ENCODE measurements at regions not wholly inside any gene's neighbourhood (a gene's known extent, or its start where the extent isn't known, plus 50 kb on each side); places are given as distances from the start of the nearest gene placed in this dataset.
"Not testable (repeated sequence)": the region's sequence is repeated elsewhere in the genome, so short reads cannot be mapped to it uniquely, and the experiment has no call there.

DNA sequence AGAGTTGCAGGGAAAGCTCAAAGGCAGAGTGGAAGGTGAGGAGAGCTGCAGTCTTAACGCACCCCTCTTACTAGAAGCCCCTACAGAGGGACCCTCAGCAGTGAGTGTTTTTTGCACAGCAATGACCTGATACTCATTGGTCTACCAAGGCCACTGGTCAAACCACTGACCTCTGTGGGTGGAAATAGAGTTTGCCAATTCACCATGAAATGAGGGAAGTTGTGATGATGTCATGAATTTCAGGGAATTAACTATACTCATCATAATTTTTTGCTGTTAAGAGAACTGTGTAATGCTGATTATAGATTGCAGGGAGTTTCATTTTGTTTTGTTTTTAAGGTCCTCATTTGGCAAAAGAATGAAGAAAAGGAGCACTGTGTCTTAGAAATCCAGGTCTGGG, 101.7 kb upstream of the SMAD3 start:
- DNase-seq (ENCODE audit: low read depth in 2 of 2) = no peak

DNA sequence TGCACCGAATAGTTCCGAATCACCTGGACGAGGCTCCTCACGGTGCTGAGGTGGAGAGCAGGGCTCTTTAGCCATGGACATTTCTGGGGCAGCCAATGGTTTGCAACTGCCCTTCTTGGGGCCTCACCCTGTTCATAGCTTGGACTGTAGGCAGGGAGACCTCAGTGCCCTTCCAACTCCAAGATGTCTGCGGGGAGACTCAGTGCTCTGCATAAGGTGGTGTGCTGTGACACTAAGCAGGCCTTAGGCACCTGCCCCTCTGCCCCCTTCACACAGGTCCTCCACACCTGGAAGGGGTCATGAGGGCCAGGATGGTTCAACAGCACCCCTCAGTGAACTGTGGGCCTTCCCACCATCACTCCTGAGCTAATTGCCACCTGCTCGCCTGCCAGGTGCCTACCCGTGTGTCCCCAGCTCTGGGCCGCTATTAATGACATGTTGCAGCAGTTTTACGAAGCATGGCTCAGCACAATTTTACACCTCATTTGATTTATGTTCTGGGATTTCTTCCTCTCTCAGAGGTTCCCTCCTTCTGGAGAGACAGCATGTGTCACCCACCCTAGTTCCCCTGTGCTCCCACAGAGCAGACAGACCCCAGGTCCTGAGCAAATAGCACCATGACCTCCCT, 101.2 kb upstream of the SMAD3 start:
- no peak for DNase-seq (ENCODE audit: low read depth in 2 of 2)

DNA sequence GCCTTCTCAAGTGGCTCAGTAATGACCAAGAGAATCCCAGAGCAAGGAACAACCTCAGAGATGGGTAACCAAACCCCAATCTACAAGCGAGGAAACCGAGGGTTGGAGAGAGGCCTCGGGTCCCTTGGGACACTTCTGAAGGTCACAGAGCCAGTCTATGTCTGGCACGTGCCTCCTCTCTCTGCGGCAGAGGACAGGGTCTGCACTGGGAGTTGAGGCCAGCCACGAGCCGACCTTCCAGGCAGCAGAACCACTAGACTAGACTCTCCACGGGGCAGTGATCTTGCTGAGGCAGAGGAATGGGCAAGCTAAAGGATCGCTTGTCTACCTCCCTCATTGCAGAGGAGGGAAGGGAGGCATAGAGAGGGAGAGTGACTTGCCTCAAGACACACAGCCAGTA, 100.6 kb upstream of the SMAD3 start:
- no peak for DNase-seq (ENCODE audit: low read depth in 2 of 2)

DNA sequence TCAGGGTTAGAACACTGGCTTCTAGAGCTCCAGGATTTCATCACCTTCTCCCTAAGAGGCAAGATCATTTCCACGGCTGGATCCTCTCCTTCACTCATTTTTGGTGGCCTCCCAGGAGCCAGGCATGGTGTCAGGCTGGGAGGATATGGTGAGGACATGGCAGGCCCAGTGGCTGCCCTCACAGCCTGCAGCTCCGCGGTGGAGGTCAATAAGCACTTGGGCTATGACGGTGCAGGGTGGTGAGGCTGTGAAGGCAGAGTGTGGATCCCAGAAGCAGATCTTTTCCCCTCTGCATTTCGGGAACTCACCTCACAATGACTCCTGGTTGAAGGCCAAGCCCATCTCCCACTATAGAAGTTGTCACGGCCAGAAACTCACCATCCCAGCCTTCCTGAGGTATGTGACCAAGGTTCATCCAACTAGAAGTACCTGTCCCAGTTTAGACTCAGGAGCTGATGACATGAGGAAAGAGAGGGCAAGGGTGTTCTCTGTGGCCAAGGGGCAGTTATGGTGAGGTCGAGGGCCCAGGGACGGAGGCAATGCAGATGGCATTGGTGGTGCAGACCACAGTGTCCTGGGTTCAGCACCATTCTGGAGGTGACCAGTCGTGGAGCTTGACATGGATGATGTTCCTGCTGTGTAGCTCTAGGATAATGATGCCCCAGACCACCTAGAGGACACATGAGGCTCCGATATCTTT, 100.1 kb upstream of the SMAD3 start:
- no peak for DNase-seq (ENCODE audit: low read depth in 2 of 2)

DNA sequence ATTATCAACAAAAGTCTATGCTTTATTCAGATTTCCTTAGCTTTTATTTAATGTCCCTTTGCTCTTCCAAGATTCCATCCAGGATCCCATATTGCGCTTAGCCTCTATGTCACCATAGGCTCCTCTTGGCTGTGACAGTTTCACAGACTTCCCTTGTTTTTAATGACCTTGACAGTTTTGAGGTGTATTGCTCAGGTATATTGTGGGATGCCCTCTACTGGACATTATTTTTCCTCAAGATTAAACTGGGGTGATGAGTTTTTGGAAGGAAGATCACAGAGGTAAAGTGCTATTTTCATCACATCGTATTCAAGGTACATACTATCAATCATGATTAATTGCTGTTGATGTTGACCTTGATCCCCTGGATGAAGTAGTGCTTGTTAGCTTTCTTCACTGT, 99.1 kb upstream of the SMAD3 start:
- no peak for DNase-seq (ENCODE audit: low read depth in 2 of 2)

DNA sequence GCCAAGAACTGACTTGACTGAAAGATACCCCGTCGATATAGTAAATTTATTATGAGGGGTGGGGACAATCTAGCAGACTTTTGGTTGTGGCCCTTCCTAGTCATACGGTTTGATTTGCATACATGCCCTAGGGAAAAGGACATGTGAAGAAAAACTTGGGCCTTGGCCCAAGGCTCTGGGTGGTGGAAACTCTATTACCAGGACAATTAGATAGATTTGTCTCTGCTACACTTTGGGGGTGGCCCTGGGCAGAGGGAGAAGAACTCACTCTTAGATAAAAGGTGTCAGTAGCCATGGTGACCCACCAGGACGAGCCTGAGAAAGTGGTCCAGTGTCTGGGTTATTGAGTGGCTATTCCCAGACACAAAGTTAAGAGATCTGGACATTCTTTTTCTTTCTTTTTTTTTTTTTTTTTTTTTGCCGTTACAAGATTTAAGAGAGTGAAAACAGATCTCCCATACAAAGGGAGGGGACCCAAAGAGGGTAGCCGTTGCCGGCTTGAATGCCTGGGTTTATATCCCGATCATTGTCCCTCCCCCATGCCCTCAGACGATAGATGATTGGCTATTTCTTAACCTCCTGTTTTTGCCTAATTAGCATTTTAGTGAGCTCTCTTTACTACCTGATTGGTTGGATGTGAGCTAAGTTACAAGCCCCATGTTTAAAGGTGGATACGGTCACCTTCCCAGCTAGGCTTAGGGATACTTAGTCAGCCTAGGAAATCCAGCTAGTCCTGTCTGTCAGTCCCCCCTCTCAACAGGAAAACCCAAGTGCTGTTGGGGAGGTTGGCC, 96.4 kb upstream of the SMAD3 start:
- DNase-seq (ENCODE audit: low read depth in 2 of 2) = no peak

DNA sequence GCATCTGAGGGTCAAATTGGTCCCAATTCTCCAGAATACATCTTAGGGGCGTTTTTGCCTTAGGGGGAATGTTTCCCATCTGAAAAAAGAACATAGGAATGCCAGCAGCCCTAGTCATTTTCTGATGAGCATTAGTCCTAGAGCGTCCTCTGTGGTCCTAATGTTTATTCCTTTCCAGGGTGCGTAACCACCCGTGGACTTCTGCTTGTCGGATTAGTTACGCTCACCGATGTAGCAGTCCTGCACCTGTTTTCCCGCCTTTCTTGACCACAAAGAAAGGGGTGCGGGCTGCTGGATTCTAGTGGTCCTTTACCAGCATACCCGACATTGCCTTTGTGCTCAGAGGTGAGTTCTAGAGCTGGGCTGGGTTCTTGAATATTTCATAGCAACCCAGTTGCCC, 91.3 kb upstream of the SMAD3 start:
- DNase-seq (ENCODE audit: low read depth in 2 of 2) = not testable (repeated sequence)

DNA sequence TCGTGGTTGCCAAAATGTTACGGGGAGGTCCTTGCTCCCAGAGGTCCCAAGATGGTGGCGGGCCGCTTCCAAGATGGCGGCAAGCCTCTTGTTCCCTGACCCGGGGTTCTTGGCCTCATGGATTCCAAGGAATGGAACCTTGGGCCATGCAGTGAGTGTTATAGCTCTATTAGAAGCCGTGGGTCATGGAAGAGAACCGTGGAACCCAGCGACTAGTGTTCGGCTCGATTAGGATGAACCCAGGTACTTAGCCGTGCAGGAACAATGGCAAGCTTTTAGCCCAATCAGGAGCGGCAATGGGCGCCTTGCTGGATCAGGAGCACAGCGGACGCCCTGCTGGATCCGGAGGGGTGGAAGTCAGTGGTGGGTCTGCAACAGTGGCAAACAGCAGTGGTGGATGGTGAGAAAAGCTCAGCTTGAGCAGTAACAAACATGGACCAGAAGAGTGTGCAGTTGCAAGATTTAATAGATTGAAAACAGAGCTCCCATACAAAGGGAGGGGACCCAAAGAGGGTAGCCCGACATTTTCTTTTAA, 89.2 kb upstream of the SMAD3 start:
- DNase-seq (ENCODE audit: low read depth in 2 of 2) = not testable (repeated sequence)

DNA sequence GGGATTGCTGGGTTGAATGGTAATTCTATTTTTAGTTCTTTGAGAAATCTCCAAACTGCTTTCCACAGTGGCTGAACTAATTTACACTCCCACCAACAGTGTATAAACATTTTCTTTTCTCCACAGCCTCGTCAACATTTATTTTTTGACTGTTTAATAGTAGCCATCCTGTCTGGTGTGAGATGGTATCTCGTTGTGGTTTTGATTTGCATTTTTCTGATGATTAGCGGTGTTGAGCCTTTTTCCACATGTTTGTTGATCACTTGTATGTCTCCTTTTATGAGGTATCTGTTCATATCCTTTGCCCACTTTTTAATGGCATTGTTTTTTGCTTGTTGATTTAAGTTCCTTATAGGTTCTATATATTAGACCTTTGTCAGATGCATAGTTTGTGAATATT, 85.1 kb upstream of the SMAD3 start:
- DNase-seq (ENCODE audit: low read depth in 2 of 2) = not testable (repeated sequence)

DNA sequence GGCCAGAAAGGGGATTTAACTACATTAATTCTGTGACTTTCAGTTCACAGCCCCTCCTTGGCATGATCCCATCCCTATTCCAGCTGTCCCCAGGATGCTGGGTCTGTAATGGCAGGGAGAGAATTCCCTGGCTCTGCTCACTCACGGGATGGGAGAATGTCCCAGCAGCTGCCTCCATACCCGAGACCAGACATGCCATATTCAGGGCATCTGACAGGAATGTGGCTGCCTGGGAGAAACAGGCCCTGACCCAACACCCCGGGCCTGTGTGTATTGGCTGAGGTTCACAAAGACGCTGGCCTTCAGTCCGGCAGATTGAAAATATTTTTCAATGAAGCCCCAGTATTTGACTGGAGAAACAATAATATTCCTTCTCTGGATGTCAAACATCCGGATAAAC, 83.6 kb upstream of the SMAD3 start:
- no peak for DNase-seq (ENCODE audit: low read depth in 2 of 2)

DNA sequence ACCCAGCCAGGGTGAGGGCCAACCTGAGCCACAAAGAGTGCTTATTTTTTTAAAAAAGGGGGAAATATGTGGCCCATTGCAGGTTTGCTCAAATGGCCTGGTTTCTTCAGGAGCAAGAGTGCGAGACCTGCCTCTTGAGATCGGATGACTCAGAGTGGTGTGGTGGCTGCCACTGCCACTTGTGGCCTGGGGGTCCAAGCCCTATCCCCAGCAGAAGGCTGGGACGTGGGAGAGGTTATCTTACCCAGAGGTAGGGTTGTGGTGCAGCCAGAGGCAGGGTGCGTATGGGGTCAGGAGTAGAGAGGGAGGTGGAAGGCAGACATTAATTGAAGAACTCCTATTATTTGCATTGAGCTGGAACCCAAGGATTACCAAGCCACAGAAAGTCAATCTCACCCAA, 83.2 kb upstream of the SMAD3 start:
- DNase-seq (ENCODE audit: low read depth in 2 of 2) = no peak

DNA sequence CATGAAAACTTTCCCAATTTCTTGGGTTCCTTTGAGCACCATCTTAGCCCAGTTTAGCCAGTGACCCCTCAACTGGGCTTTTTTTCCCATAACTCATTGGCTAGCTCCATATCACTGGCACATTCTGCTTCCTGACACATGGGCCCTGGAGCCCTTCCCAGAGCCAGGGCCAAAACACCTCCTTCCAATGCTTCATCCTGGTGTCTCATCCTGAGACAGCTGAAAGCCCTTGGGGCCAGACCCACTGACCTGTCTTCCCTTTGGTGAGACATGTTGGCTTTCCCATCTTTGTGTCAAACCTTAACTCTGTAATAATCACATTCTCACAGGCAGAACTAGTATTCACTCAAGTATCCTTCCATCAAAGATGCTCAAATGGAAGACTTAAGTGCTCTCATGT, 82.6 kb upstream of the SMAD3 start:
- DNase-seq (ENCODE audit: low read depth in 2 of 2) = no peak

DNA sequence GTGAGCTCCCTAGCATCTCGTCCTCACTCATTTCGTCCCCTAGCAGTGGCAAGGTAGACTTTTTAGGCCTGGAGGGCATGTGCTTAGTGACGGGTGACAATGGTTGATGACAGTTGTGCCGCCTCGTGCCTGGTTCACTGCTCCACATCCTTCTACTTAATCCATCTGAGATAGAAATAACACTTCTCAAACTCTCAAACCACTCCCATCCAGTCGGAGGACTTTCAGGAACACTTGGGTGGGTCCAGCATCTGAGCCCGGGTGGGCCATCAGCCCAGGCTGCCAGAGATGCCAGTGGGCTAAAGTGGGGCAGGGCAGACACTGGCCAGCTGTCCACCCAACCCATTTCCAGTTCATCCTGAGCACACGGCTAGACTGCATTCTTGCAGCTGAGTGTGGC, 79.7 kb upstream of the SMAD3 start:
- DNase-seq (ENCODE audit: low read depth in 2 of 2) = no peak

DNA sequence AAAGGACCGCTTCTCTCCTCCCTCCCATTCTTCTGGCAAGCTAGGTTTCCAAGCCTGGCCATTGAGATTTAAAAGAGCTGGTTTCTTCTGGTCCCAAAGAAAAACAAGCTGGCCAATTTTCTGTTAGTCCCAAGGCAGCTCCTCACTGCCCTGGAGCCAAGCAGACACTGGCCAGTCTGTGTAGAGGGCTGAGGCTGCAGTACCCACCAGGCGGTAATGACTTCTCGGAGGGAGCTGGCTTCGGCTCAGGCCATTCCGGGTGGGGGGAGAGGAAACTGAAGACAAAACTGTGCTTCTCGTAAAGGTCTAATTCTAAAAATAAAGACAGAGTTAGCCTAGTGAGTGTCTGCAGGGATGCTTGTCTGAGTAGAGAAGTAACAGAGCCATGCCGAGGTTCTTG, 78.5 kb upstream of the SMAD3 start:
- DNase-seq (ENCODE audit: low read depth in 2 of 2) = no peak

DNA sequence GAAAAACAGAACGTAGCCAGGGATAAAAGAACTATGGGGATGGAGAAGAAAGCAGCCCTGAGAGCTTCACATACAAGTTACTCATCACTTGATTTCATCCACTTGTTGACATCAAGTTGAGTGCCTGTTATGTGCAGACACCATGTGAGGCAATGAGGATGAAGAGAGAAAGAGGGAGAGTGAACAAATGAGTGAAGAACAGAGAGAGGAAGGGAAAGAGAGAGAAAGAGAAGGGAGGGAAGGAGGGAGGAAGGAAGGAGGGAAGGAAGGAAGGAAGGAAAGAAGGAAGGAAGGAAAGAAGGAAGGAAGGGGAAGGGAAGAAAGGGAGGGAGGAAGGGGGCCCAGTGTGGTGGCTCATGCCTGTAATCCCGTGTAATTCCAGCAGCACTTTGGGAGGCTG, 72.3 kb upstream of the SMAD3 start:
- DNase-seq (ENCODE audit: low read depth in 2 of 2) = no peak

DNA sequence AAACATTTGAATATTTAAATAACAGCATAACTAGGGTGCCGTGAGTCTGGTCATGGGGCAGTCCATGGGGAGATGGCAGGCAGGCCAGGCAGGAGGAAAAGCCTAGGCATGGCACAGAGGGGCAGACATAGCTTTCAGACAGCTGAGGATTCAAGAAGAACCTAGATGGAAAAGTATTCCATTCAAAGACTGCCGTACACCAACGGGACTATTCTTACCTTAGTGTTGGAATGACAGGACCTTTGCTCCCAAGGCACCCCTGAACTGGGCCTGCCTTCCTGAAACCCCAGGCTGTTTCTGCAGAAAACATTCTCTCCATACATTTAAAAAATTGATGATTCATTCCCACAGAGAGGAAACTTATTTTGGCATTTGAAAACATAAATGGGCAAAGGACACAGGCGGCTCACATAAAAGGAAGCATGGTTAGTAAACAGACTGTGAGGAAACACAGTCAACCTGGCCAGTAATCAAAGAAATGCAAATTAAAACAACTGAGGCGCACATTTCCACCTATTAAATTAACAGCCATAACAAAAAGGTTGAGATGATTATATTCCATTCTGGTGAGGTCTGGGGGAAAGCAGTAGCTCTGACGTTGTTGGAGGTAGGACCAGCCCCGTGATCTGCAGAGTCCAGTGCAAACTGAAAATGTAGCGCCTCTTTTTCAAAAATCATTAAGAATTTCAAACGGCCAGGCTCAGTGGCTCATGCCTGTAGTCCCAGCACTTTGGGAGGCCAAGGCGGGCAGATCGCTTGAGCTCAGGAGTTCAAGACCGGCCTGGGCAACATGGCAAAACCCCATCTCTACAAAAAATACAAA, 71.3 kb upstream of the SMAD3 start:
- DNase-seq (ENCODE audit: low read depth in 2 of 2) = no peak

DNA sequence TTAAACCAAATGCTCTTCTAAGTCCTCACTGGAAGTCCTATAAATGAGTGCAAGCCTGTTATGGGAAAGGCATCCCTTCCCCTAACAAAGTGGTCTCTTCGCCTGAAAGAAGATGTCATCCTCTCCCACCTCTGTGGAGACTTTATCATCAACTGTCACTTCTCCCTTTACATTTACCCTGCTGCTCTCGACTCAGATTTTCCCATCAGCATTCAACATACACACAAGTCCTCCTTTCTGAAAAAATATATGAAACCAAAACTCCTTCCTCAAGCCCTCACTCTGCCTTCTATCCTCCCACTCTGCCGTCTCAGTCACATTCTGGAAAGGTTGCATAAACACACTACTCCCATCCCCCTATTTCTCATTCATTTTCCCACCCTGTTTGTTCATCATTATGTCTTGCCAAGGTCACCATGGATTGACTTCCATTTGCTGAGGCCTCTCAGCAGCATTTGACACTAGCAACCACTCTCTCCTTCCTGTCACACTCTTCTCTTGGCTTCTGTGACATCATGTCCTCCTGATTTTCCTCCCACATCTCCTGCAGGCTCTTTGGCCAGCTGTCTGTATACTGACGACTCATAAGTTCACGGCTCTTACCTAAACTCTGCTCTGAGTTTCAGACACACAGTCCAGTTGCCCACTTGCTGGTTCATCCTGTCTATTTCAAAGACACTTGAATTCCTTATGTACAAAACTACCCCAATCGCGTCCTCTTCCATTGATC, 70.3 kb upstream of the SMAD3 start:
- DNase-seq (ENCODE audit: low read depth in 2 of 2) = no peak

DNA sequence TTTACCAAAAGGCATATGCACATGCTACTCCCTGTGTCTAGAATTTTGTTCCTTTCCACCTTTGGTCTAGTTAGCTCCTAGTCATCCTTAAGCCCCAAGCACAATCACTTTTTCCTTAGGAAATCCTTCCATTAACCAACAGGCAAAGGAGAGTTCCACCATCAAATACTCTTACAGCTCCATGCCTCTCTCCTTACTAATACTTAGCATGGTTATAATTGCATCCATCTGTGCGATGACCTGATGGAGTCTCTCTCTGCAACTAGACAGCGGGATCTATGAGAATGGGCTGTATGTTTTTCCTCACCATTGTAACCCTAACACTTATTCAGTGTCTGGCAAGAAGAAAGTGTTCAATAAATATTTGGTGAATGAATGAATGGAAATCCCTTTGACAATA, 69.3 kb upstream of the SMAD3 start:
- no peak for DNase-seq (ENCODE audit: low read depth in 2 of 2)

DNA sequence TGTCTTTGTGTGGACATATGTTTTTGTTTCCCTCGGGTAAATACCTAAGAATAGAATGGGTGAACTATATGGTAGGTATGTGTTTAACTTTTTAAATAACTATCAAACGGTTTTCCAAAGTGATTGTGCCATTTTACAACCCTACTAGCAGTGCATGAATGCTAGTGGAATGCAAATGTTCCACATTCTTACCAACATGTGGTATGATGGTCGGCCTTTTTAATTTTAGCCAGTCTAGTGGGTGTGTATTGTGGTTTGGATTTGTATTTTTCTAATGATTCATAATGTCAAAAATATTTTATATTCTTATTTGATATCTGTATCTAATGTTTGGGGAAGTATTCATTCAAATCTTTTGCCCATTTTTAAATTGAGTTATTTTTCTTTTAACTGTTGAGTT, 68.2 kb upstream of the SMAD3 start:
- no peak for DNase-seq (ENCODE audit: low read depth in 2 of 2)

DNA sequence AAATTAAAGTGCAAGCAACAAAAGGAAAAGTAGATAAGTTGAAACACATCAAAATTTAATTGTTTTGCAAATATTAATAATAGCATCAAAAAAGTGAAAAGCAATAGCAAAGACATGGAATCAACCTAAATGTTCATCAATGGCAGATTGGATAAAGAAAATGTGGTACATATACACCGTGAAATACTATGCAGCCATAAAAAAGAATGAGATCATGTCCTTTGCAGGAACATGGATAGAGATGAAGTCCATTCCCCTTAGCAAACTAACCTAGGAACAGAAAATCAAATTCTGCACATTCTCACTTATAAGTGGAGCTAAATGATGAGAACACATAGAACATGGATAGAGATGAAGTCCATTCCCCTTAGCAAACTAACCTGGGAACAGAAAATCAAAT, 67.2 kb upstream of the SMAD3 start:
- DNase-seq (ENCODE audit: low read depth in 2 of 2) = not testable (repeated sequence)
